Testis (tissue), 2 donors: ENCODE measurements at regions not wholly inside any gene's neighbourhood (a gene's known extent, or its start where the extent isn't known, plus 50 kb on each side); places are given as distances from the start of the nearest gene placed in this dataset.

Source experiments
- POLR2A ChIP-seq: fragments of 450-650 bp; IDR thresholded peaks from one replicate; pipeline ENCODE4 v1.6.1; 2017; ENCODE audit warnings: antibody characterized with exemption, mild to moderate bottlenecking, moderate library complexity
- TF ChIP-seq, protein P1 (sequence below), 3 experiments: fragments of 450-650 bp in 2 of 3; fragments of 200-600 bp in 1 of 3; sonication (generic) in 1 of 3; IDR thresholded peaks; one replicate each; pipeline ENCODE4 v1.5.1; 2016 to 2019; ENCODE audit warnings: antibody characterized with exemption in 3 of 3, mild to moderate bottlenecking in 2 of 3, moderate library complexity in 1 of 3

GRCh38 chr3:159158801-159159200 lies 356.9 kb downstream of the MFSD1 start:
- TF ChIP-seq, protein P1, sequence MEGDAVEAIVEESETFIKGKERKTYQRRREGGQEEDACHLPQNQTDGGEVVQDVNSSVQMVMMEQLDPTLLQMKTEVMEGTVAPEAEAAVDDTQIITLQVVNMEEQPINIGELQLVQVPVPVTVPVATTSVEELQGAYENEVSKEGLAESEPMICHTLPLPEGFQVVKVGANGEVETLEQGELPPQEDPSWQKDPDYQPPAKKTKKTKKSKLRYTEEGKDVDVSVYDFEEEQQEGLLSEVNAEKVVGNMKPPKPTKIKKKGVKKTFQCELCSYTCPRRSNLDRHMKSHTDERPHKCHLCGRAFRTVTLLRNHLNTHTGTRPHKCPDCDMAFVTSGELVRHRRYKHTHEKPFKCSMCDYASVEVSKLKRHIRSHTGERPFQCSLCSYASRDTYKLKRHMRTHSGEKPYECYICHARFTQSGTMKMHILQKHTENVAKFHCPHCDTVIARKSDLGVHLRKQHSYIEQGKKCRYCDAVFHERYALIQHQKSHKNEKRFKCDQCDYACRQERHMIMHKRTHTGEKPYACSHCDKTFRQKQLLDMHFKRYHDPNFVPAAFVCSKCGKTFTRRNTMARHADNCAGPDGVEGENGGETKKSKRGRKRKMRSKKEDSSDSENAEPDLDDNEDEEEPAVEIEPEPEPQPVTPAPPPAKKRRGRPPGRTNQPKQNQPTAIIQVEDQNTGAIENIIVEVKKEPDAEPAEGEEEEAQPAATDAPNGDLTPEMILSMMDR (IDR thresholded peaks at IDR 0.05) = no peak
- TF ChIP-seq POLR2A = no peak
